ENCODE measurements at regions not wholly inside any gene's neighbourhood (a gene's known extent, or its start where the extent isn't known, plus 50 kb on each side); places are given as distances from the start of the nearest gene placed in this dataset.

GRCh38 chr2:234309431-234309830 is 187.4 kb downstream of the ARL4C start:
- Histone ChIP-seq H3K4me3 (no peak overlapping the region), H3K36me3 (replicated peaks in 1 of 2; ENCODE audit: insufficient read depth in 1 of 2, low read depth in 2 of 2) (no peaks in the 10 kb centered on the region), H3K9me3 (no peaks in the 10 kb centered on the region), H3K4me1 (no peaks in the 10 kb centered on the region), H3K27ac (peak overlapping the region in 1 of 4 donors; percentile 50), H3K27me3 (no peaks in the 10 kb centered on the region)
- ATAC-seq (no peak), DNase-seq (no peak)
- intact Hi-C loops (cut with DNase I), result no loop called here
- 79 to 87% methylated on average over 5 of the region's 5 CpGs for WGBS, 2 donors
- no peak for TF ChIP-seq CTCF (IDR thresholded peaks at IDR 0.05)
- TF ChIP-seq POLR2A (IDR thresholded peaks at IDR 0.05), result no peak

DNA sequence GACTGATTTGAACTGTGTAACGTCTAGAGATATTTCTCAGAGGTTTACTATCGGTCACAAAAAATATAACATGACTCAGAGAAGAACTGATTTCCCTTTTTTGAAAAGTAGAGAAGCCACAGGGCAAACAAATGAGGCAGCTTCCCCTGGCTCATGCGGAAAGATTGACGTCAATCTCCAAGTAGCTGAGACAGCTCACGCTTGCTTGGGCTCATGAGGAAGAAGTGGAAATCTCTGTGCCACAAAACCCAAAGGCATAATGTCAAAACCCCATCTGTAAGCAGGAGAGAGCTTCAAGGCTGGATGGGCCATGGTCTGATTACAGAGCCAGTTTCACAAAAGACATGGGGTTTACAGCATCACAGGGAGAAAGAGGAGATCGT is 188.1 kb downstream of the ARL4C start:
- Histone ChIP-seq H3K9me3 (no peaks in the 10 kb centered on the region), H3K4me1 (no peaks in the 10 kb centered on the region), H3K27me3 (no peaks in the 10 kb centered on the region), H3K27ac (peak overlapping the region in 1 of 4 donors; percentile 50), H3K36me3 (replicated peaks in 1 of 2; ENCODE audit: insufficient read depth in 1 of 2, low read depth in 2 of 2) (no peaks in the 10 kb centered on the region), H3K4me3 (no peak overlapping the region)
- ATAC-seq (no peak), DNase-seq (peak in 1 of 4 donors; percentile 71)
- TF ChIP-seq CTCF (IDR thresholded peaks at IDR 0.05), result no peak
- no peak for TF ChIP-seq POLR2A (IDR thresholded peaks at IDR 0.05)
- intact Hi-C loops (cut with DNase I), result no loop called here
- 51 to 53% methylated on average over 6 of the region's 6 CpGs for WGBS, 2 donors

DNA sequence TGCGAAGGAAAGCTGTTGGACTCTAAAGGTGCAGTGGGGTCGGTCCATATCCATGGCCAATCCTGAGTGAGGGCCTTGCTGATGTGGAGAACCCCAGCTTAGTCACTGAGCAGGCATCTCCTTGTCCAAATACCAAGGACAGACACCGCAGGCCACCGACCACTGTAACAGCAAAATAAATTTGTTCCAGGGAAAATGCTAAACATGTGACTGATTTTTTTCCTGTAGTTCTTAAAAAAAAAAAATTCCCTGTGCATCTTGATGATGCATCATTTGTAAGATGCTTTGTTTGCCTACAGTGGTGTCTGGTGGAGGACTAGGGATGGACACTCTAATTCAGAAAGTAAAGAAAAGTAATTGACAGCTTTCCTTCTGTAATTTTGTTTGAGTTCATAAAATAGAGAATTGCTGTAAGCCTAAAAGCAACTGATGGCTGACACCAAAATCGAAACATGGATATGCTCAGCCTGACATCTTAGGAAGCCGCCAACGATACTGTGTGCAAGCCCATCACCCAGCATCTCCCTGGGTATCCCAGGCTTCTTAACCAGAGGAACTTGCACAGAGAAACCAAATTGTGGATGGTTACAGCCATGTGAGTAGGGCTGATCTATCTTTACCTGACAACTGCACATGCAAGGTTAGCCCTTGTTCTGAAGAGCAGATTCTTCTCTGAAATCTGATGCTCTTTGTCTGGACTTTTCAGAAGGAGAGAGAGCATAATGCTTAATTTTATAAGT is 188.6 kb downstream of the ARL4C start:
- H3K9me3 ChIP-seq, result no peaks in the 10 kb centered on the region
- DNase-seq (no peak), ATAC-seq (no peak)
- WGBS, 2 donors, result 74 to 84% methylated on average over 7 of the region's 7 CpGs
- H3K36me3 ChIP-seq (replicated peaks in 1 of 2; ENCODE audit: insufficient read depth in 1 of 2, low read depth in 2 of 2), result no peaks in the 10 kb centered on the region
- H3K27ac ChIP-seq, result peak overlapping the region in 1 of 4 donors; percentile 33
- intact Hi-C loops (cut with DNase I), result no loop called here
- TF ChIP-seq POLR2A (IDR thresholded peaks at IDR 0.05) (no peak), CTCF (IDR thresholded peaks at IDR 0.05) (no peak)
- no peaks in the 10 kb centered on the region for H3K27me3 ChIP-seq
- H3K4me3 ChIP-seq, result no peak overlapping the region
- no peaks in the 10 kb centered on the region for H3K4me1 ChIP-seq

- TF ChIP-seq POLR2A (IDR thresholded peaks at IDR 0.05) (no peak), CTCF (IDR thresholded peaks at IDR 0.05) (no peak)
- DNase-seq, result no peak
- 77 to 86% methylated on average over 4 of the region's 4 CpGs for WGBS, 2 donors
Observed at GRCh38 chr2:234307322-234307961, 189.4 kb downstream of the ARL4C start.

More at GRCh38 chr2:234307322-234307961, 189.4 kb downstream of the ARL4C start:
- H3K9me3 ChIP-seq, result no peaks in the 10 kb centered on the region
- H3K27ac ChIP-seq, result no peak overlapping the region
- H3K27me3 ChIP-seq, result no peaks in the 10 kb centered on the region
- no peaks in the 10 kb centered on the region for H3K36me3 ChIP-seq (replicated peaks in 1 of 2; ENCODE audit: insufficient read depth in 1 of 2, low read depth in 2 of 2)
- ATAC-seq, result no peak
- H3K4me1 ChIP-seq, result no peaks in the 10 kb centered on the region
- intact Hi-C loops (cut with DNase I), result no loop called here
- H3K4me3 ChIP-seq, result no peak overlapping the region

All from body of pancreas (tissue), 4 donors.